ENCODE measurements at regions not wholly inside any gene's neighbourhood (a gene's known extent, or its start where the extent isn't known, plus 50 kb on each side); places are given as distances from the start of the nearest gene placed in this dataset.

DNA sequence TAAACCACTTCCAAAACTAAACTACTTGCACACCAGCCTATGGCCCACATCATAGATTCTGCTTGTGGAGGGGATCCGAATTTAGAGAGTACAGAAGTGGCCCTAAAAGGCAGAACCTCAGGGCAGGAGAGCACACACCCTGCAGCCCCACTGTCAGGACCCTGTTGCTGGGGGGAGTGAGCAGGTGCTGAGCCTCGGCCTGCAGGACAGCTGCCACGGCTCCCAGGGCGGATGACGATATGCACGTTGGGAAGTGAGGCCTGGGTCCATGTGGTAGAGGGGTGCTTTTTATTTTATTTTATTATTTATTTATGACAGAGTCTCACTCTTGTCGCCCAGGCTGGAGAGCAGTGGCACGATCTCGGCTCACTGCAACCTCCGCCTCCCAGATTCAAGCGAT lies 73.5 kb downstream of the TNFAIP2 start:
- Mint-ChIP-seq H3K27me3 (peaks cover 59% of the 10 kb centered on the region), H3K4me1 (peaks cover 5% of the 10 kb centered on the region), H3K27ac (ENCODE audit: low read depth) (no peak overlapping the region), H3K9me3 (no peaks in the 10 kb centered on the region), H3K36me3 (ENCODE audit: insufficient read depth) (no peaks in the 10 kb centered on the region), H3K4me3 (no peak overlapping the region)
- DNase-seq (ENCODE audit: low spot score in 2 of 2) (no peak), ATAC-seq (replicated peaks; ENCODE audit: extremely low read depth, poor library complexity, severe bottlenecking) (no peak)

DNA sequence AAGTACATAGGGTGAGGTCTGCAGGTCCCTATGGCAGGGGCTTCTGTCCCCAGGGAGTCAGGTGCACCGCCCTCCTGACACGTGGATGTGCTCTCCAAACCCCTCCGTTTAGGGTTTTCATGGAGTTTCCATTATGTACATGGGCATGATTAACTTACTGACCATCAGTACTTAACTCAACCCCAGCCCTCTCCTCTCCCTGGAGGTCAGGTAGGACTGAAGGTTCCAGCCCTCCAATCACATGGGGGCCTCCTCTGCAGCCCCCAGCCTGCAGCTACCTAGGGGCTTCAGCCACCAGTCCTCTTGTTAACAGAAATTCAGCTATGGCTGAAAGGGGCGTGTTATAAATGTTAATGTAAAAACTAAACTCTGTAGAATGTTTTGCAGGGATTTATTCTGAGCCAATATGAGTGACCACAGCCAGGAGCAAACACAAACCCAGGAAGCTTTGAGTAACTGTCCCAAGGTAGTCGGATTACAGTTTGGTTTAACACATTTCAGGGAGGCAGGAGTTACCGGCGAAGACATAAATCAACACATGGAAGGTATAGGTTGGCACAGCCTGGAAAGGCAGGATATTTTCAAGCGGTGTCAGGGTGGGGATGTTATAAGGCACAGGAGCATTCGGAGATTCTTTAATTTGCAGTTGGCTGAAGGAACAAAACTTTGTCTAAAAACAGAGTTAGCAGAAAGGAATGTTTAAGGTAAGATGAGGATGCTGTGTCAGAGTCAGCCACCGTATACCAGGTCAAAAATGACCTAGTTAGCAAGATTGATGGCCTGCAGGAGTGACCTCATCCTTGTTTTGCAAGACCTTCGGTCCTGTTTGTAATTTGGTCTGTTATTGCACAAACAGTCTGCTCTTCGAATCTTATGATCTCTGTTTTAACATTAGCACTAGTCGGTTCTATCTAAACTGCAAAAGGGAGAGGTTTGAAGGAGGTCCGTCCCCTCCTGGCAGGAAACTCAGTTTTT lies 75.2 kb downstream of the TNFAIP2 start:
- H3K4me3 Mint-ChIP-seq = no peak overlapping the region
- ATAC-seq (replicated peaks; ENCODE audit: extremely low read depth, poor library complexity, severe bottlenecking) (no peak), DNase-seq (ENCODE audit: low spot score in 2 of 2) (no peak)
- H3K27me3 Mint-ChIP-seq = peaks cover 60% of the 10 kb centered on the region
- H3K27ac Mint-ChIP-seq (ENCODE audit: low read depth) = no peak overlapping the region
- H3K4me1 Mint-ChIP-seq = no peaks in the 10 kb centered on the region
- H3K36me3 Mint-ChIP-seq (ENCODE audit: insufficient read depth) = no peaks in the 10 kb centered on the region
- H3K9me3 Mint-ChIP-seq = peaks cover under 1% of the 10 kb centered on the region

GRCh38 chr14:103199124-103199523 lies 75.9 kb downstream of the TNFAIP2 start:
- Mint-ChIP-seq H3K27me3 (peaks cover 57% of the 10 kb centered on the region), H3K27ac (ENCODE audit: low read depth) (no peak overlapping the region)
- no peak for ATAC-seq (replicated peaks; ENCODE audit: extremely low read depth, poor library complexity, severe bottlenecking)

DNA sequence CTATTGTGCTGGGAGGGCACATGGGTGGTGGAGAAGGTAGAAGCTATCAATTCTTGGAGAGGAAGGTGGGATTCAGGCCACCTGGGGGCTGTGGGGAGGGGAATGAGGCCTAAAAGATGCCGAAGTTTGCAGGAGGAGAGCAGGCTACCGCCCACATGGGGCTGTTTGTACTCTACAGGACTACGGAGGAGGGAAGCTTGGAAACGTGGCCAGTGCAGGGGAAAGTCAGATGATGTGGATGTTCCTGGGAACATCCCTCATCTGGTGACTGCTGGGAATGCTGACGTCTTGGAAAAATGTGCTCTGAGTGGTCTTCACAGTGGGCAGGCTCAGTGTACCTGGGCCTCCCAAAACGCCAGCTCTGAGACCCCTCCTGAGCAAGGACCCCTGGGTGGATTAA lies 78.5 kb downstream of the TNFAIP2 start:
- H3K36me3 Mint-ChIP-seq (ENCODE audit: insufficient read depth) = no peaks in the 10 kb centered on the region
- no peak overlapping the region for H3K27ac Mint-ChIP-seq (ENCODE audit: low read depth)
- no peak for DNase-seq (ENCODE audit: low spot score in 2 of 2)
- H3K9me3 Mint-ChIP-seq = peaks cover 14% of the 10 kb centered on the region
- H3K4me1 Mint-ChIP-seq = no peaks in the 10 kb centered on the region
- H3K4me3 Mint-ChIP-seq = no peak overlapping the region
- no peak for ATAC-seq (replicated peaks; ENCODE audit: extremely low read depth, poor library complexity, severe bottlenecking)
- peaks cover 42% of the 10 kb centered on the region for H3K27me3 Mint-ChIP-seq

More at GRCh38 chr14:103199124-103199523, 75.9 kb downstream of the TNFAIP2 start:
- Mint-ChIP-seq H3K36me3 (ENCODE audit: insufficient read depth) (no peaks in the 10 kb centered on the region), H3K9me3 (peaks cover 7% of the 10 kb centered on the region), H3K4me1 (no peaks in the 10 kb centered on the region), H3K4me3 (no peak overlapping the region)
- no peak for DNase-seq (ENCODE audit: low spot score in 2 of 2)

GRCh38 chr14:103204852-103205540 lies 81.7 kb downstream of the TNFAIP2 start:
- H3K4me3 Mint-ChIP-seq = no peak overlapping the region
- H3K27me3 Mint-ChIP-seq = peaks cover 48% of the 10 kb centered on the region
- no peaks in the 10 kb centered on the region for H3K4me1 Mint-ChIP-seq
- no peak for ATAC-seq (replicated peaks; ENCODE audit: extremely low read depth, poor library complexity, severe bottlenecking)
- DNase-seq (ENCODE audit: low spot score in 2 of 2) = no peak
- H3K27ac Mint-ChIP-seq (ENCODE audit: low read depth) = no peak overlapping the region
- peaks cover 14% of the 10 kb centered on the region for H3K9me3 Mint-ChIP-seq
- no peaks in the 10 kb centered on the region for H3K36me3 Mint-ChIP-seq (ENCODE audit: insufficient read depth)

DNA sequence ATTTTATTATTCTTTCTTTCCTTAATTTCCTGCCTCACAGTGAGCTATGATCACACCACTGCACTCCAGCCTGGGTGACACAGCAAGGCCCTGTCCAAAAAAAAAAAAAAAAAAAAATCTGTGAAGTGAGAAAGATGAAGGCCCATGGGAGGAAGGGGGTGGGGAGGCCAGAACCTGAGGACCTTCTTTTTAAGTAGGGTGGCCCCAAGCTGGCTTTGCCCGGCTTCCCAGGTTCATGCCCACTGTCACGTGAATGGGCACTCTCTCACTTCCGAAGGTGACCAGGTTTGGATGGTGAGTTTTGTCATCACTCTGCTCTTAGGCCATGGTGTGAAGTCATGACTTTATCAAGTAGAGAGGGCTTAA lies 82.3 kb downstream of the TNFAIP2 start:
- Mint-ChIP-seq H3K4me1 (no peaks in the 10 kb centered on the region), H3K27me3 (peaks cover 50% of the 10 kb centered on the region), H3K27ac (ENCODE audit: low read depth) (no peak overlapping the region), H3K9me3 (peaks cover 14% of the 10 kb centered on the region), H3K4me3 (no peak overlapping the region), H3K36me3 (ENCODE audit: insufficient read depth) (no peaks in the 10 kb centered on the region)
- no peak for DNase-seq (ENCODE audit: low spot score in 2 of 2)
- ATAC-seq (replicated peaks; ENCODE audit: extremely low read depth, poor library complexity, severe bottlenecking) = no peak

DNA sequence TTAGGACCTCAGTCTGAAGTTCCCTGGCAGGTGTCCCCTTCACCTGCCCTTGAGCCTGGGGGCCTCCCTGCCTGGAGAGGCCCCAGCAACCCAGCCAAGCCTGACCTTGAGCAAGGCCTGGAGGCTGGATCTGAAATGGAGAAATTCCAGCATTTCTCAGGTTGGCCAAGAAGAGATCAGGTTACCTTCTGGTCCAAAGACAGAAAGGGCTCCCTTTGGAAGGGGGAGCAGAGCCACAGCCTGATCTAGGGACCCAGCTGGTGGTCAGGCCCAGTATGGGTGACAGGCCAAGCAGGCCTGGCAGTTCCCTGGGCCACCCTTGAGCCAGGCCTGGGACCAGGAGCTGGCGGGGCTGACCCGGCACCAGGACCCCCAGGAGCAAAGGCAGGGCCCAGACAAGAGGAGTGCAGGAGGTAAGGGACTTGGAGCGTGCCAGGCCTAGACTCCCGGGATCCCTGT lies 82.8 kb downstream of the TNFAIP2 start:
- ATAC-seq (replicated peaks; ENCODE audit: extremely low read depth, poor library complexity, severe bottlenecking) (no peak), DNase-seq (ENCODE audit: low spot score in 2 of 2) (no peak)
- no peak overlapping the region for H3K27ac Mint-ChIP-seq (ENCODE audit: low read depth)
- H3K27me3 Mint-ChIP-seq = peaks cover 44% of the 10 kb centered on the region
- no peaks in the 10 kb centered on the region for H3K4me1 Mint-ChIP-seq
- peaks cover 14% of the 10 kb centered on the region for H3K9me3 Mint-ChIP-seq
- H3K36me3 Mint-ChIP-seq (ENCODE audit: insufficient read depth) = no peaks in the 10 kb centered on the region
- H3K4me3 Mint-ChIP-seq = no peak overlapping the region

DNA sequence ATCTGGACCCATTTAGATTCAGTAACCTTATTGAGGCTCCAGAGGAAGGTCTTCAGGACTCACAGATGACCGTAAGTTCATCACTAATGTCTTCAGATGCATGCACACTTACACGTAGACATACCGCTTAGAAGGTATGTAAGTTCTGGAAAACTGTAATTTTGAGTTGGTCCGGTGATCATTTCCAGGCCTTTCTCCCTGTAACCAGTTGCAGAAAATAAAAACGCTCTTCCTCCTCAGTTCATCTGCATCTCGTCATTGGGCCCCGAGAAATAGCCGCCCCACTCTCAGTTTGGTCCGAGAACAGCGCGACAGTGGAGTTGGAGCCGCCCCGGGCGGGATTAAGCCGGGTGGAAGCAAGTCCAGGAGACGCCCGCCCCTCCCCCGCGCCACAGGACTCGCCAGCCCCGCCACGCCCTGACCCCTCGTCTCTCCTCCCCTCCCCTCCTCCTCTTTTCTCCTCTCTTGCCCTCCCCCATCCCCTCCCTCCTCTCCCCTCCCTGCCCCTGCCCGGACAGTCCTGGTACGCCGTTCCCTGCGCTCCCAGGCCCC lies 83.7 kb downstream of the TNFAIP2 start:
- no peaks in the 10 kb centered on the region for H3K4me1 Mint-ChIP-seq
- H3K4me3 Mint-ChIP-seq = no peak overlapping the region
- DNase-seq (ENCODE audit: low spot score in 2 of 2) (no peak), ATAC-seq (replicated peaks; ENCODE audit: extremely low read depth, poor library complexity, severe bottlenecking) (no peak)
- H3K36me3 Mint-ChIP-seq (ENCODE audit: insufficient read depth) = no peaks in the 10 kb centered on the region
- no peak overlapping the region for H3K27ac Mint-ChIP-seq (ENCODE audit: low read depth)
- H3K27me3 Mint-ChIP-seq = peaks cover 36% of the 10 kb centered on the region
- peaks cover 14% of the 10 kb centered on the region for H3K9me3 Mint-ChIP-seq

GRCh38 chr14:103207388-103208072 lies 84.3 kb downstream of the TNFAIP2 start:
- DNase-seq (ENCODE audit: low spot score in 2 of 2) (no peak), ATAC-seq (replicated peaks; ENCODE audit: extremely low read depth, poor library complexity, severe bottlenecking) (no peak)
- no peaks in the 10 kb centered on the region for H3K4me1 Mint-ChIP-seq
- no peak overlapping the region for H3K4me3 Mint-ChIP-seq
- H3K27me3 Mint-ChIP-seq = peaks cover 34% of the 10 kb centered on the region
- peaks cover 14% of the 10 kb centered on the region for H3K9me3 Mint-ChIP-seq
- no peak overlapping the region for H3K27ac Mint-ChIP-seq (ENCODE audit: low read depth)
- H3K36me3 Mint-ChIP-seq (ENCODE audit: insufficient read depth) = no peaks in the 10 kb centered on the region

DNA sequence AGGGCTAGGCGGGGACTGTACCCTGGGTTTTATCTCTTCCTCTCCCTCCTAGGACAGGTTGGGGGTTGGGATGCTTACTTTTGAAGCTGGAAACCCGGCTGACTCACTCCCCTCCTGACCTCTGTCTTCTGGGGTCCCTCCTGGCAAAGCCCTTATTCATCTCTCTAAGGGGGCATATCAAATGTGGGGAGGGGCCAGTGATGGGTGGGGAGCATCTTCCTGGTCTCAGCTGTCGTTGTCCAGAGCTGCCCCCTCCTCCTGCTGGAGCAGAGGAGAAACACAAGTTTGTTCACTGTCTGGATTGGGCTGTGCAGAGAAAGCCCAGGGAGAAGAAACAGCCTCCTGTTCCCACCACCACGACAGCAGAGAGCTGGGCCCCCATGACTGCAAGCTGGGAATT lies 85.8 kb downstream of the TNFAIP2 start:
- ATAC-seq (replicated peaks; ENCODE audit: extremely low read depth, poor library complexity, severe bottlenecking) (no peak), DNase-seq (ENCODE audit: low spot score in 2 of 2) (no peak)
- Mint-ChIP-seq H3K4me1 (no peaks in the 10 kb centered on the region), H3K9me3 (peaks cover 8% of the 10 kb centered on the region), H3K36me3 (ENCODE audit: insufficient read depth) (no peaks in the 10 kb centered on the region), H3K4me3 (no peak overlapping the region), H3K27ac (ENCODE audit: low read depth) (no peak overlapping the region), H3K27me3 (peaks cover 44% of the 10 kb centered on the region)

- Mint-ChIP-seq H3K4me1 (no peaks in the 10 kb centered on the region), H3K4me3 (no peak overlapping the region), H3K36me3 (ENCODE audit: insufficient read depth) (no peaks in the 10 kb centered on the region), H3K27ac (ENCODE audit: low read depth) (no peak overlapping the region), H3K9me3 (peaks cover 3% of the 10 kb centered on the region), H3K27me3 (peaks cover 48% of the 10 kb centered on the region)
- no peak for ATAC-seq (replicated peaks; ENCODE audit: extremely low read depth, poor library complexity, severe bottlenecking)
- DNase-seq (ENCODE audit: low spot score in 2 of 2) = no peak
Measured at GRCh38 chr14:103209506-103209905, 86.2 kb downstream of the TNFAIP2 start.

DNA sequence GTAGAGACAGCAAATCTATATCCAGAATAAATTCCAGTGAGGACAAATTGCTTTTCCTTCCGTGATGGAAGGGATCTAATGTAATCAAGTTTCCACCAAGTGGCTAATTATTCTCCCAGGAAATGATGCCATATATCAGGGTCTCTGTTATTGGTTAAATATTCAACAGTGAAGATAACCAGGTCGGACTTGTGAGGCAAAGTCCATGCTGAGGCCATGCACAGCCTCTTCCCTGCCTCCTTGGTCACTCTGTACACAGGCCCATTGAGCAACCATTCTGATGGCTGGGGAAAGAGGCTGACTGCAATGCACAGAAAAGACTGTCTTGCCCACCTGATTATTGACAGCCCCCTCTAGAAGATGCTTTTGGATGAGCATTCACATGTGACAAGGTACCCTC lies 90.1 kb downstream of the TNFAIP2 start:
- H3K36me3 Mint-ChIP-seq (ENCODE audit: insufficient read depth) = no peaks in the 10 kb centered on the region
- H3K9me3 Mint-ChIP-seq = no peaks in the 10 kb centered on the region
- DNase-seq (ENCODE audit: low spot score in 2 of 2) (no peak), ATAC-seq (replicated peaks; ENCODE audit: extremely low read depth, poor library complexity, severe bottlenecking) (no peak)
- H3K27ac Mint-ChIP-seq (ENCODE audit: low read depth) = no peak overlapping the region
- no peak overlapping the region for H3K4me3 Mint-ChIP-seq
- no peaks in the 10 kb centered on the region for H3K4me1 Mint-ChIP-seq
- peaks cover 66% of the 10 kb centered on the region for H3K27me3 Mint-ChIP-seq

Measured in central memory CD8-positive, alpha-beta T cell (primary cell).